ENCODE measurements at regions not wholly inside any gene's neighbourhood (a gene's known extent, or its start where the extent isn't known, plus 50 kb on each side); places are given as distances from the start of the nearest gene placed in this dataset.

- no peak for DNase-seq (ENCODE audit: low spot score)
Measured at GRCh38 chr1:42096554-42096953, 56.7 kb upstream of the GUCA2B start.

DNA sequence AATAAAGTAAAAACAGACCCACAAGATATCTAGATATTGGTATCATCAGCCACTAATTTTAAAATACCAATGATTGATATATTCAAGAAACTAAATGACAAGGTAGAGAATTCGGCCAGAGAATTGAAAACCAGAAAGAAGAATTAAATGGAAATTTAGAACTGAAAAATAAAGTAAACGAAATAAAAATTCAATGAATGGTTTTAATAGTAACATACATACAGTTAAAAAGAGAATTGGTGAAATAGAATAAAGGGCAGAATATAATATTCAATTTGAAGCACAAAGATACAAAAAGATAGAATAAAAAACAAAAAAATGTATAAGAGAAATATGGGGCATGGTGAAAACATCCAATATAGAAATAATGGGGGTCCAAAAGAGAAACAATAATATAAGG, 64.0 kb upstream of the GUCA2B start:
- no peak for DNase-seq (ENCODE audit: low spot score)

GRCh38 chr1:42086146-42086545, 67.1 kb upstream of the GUCA2B start:
- no peak for DNase-seq (ENCODE audit: low spot score)

- DNase-seq (ENCODE audit: low spot score) = no peak
Measured at GRCh38 chr1:42085596-42085995, 67.6 kb upstream of the GUCA2B start.

- no peak for DNase-seq (ENCODE audit: low spot score)
Measured at GRCh38 chr1:42081475-42081874, 71.7 kb upstream of the GUCA2B start.

DNA sequence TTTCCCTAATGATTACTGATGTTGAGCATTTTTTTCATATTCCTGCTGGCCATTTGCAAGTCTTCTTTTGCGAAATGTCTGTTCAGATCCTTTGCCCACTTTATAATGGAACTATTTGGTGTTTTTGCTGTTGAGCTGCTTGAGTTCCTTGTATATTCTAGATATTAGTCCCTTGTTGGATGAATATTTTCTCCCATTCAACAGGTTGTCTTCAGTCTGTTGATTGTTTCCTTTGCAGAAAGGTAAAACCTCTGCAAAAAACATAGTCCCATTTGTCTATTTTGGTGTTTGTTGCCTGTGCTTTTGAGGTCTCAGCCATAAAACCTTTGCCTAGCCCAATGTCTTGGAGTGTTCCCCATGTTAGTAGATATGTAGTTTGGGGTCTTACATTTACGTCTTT, 78.0 kb upstream of the GUCA2B start:
- no peak for DNase-seq (ENCODE audit: low spot score)

DNA sequence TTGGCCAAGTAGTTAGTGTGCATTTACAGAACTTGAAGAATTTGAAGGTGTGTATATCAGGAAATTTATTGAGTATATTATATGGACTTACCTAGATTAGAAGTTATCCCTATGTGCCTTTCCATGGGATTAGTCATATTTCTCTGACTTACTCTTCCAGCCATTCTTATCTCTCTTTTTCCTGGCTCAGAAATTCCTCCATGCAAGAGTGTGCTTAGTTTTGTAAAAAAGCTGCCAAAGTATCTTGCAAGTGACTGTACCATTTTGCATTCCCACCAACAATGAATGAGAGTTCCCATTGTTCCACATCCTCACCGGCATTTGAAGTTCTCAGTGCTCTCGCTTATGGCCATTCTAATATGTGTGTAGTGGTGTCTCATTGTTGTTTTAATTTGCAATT, 82.2 kb upstream of the GUCA2B start:
- DNase-seq (ENCODE audit: low spot score) = no peak

DNA sequence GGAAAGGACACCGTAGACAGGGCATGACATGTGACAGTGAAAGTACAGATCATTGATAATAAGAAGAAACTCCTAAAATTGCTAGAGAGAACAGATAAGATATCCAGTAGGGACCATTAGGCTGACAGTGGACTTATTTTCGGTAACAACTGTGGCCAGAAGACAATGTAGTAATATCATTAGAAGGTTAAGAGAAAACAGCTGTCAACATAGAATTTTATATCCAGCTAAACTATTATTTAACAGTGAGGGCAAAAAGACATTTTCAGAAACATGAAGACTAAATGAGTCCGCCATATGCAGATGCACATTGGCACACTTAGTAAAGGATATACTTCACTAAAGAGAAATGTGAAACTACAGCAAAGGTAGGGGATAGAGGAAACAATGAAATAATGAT, 95.4 kb upstream of the GUCA2B start:
- DNase-seq (ENCODE audit: low spot score) = no peak

- DNase-seq (ENCODE audit: low spot score) = no peak
Measured at GRCh38 chr1:42056460-42056859, 96.8 kb upstream of the GUCA2B start.

DNA sequence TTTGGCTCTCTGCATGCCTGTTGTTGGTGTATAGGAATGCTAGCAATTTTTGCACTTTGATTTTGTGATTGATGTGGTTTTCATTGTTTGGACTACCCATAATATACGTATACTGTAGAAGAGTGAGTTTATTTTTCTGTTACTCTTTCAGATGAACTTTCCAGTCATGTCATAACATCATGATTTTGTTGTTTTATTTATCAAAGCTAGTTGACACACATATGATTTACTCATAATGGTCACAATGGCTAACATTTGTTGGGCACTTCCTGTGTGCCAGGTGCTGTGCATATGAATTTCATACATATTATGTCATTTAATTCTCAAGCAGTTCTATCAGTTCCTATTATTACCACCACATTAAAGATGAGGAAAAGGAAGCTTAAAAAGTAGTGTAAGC, 98.1 kb upstream of the GUCA2B start:
- no peak for DNase-seq (ENCODE audit: low spot score)

DNA sequence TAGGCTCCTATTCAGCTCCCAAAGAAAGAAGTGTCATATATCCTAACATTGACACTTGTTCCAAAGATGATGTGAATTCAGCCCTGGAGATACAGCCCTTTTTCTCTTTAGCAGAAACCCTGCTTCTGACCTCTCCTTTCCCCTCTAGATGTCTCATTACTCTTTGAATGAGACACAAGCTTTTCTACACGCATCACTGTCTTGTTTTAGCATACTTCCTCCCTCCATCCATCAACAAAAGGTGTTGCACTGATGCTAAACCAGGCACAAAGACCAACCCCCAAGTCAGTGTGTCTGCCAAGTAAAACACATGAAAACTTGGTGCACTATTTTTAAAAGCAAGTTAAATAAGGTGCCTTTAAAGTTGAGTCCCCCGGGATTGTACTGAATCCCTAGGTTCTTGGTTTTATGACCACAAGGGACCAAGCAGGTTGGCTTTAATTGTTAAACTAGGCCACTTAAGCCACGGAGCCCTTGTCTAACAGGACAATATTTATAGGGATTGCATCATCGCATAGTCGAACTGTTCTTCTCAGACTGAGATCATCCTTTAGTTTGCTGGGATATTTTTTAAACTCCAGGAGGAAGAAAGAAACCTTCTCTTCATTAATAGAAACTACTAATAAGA, 101.0 kb upstream of the GUCA2B start:
- no peak for DNase-seq (ENCODE audit: low spot score)

DNA sequence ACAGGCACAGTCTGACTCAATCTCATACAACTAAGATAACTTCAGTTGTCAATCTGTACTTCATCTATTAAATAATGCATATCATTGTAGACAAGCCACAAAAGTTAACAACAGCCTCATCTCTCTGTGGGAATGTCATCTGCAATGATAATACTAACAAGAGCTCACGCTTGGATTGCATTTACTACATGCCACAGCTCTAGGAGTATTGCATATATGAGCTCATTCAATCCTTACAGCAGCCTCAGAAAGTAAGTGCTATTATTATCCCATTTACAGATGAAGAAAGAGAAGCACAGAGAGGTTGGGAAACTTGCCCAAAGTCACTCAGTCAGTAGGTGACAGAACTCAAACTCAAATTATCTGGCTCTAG, 105.7 kb upstream of the GUCA2B start:
- DNase-seq (ENCODE audit: low spot score) = no peak

DNA sequence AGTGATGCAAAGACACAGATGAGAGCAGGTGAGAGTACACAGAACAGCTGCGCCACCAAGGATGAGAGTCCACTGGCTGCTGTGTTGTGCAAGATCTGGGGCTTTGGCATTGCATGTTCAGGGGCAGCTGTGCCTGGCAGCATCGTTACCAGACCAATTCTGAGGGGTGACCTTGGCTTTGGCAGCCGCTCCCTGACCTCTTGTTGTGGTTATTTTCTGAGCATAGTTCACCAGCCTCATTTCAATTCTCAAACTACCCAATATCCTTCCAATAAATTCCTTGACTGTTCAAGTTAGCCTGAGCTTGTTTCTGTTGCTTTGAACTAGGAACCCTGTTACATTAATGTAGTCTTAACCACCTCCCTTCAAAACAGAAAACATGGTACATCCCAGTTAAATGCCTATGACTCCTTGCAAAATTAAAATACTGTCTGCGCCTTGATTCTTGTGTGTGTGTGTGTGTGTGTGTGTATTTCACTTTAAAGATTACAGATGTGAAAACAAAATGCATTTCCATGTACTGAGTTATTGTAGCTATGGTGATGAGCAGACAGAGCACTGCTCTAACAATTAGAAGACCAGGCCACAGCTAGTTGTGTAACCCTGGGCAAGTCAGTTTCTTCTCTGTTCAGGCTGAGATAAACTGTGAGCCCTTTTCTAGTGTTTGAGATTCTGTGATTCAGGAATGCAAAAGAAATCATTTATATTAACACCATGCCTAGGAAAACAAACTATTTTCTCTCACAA, 106.3 kb upstream of the GUCA2B start:
- no peak for DNase-seq (ENCODE audit: low spot score)

DNA sequence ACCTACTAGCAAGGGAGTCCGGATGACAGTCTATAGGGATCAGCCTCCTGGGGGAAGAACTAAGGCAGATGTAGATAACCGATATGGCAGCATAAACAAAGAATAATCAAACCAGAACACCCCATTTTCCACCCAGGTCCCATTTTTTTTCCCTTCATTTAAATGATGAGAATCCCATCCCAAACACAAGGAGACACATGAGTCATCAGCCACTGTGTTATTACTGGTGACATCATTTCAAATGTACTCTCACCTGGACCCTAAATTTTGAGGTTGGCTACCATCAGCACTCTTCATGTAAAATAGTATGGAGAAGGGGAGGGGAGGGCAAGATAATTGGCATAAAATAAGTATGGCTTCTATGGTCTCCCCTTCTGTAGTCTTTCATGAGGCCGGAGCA, 108.9 kb upstream of the GUCA2B start:
- DNase-seq (ENCODE audit: low spot score) = no peak

DNA sequence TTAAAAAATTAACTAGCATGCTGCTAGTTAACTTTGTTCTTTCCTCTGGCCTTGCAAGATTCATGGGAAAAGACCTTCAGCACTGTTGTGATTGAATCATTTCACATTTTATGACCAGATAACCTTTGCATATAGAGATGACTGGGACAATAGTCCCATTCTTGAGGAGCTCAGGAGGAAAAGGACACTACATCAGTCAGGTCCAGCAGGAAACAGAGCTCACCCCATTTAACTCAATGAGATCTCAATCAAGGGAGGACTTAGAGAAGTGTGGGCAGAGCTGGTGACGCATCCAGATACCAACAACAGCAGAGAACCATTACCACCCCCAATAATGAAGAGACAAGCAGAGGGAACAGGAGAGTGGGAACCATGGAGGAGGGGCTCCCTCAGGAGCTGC, 109.4 kb upstream of the GUCA2B start:
- DNase-seq (ENCODE audit: low spot score) = no peak

- DNase-seq (ENCODE audit: low spot score) = no peak
Measured at GRCh38 chr1:42043182-42043581, 110.0 kb upstream of the GUCA2B start.

- no peak for DNase-seq (ENCODE audit: low spot score)
Measured at GRCh38 chr1:42041031-42041430, 112.2 kb upstream of the GUCA2B start.

DNA sequence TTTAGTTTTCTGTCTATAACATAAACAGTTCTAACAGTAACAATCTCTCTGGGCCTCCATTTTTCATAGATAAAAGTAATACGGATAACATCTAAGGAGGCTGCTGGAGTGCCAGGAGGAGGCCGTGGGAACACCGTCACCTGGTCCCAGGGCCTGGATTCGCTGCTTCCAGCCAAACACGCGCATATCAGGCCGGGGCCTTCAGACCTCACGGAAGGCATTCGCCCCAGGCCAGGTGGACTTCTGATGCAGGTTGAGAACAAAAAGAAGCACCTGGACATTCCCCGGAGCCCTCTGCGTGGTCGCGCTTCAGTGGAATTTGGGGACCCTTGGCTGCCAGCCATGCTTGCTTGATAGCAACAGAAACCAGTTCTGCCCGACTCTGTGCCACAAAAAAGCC, 113.1 kb upstream of the GUCA2B start:
- no peak for DNase-seq (ENCODE audit: low spot score)

DNA sequence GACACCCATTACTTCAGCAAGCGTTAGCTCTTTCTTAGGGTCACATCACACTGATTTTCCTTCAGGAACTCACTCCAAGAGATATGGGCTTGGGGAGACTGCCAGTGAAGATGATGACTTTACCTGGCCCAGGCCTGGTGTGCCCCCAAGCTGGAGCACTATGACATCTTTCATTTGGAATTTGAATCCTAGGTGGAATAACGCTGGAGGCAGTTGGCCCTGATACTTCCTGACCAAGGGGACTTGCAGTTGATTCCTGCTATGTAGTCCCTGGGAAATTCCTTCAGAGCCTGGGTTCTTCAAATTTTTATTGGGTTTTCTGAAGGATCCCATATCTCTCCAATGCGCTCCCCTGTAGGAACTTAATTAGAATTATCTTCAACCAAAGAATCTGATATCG, 114.9 kb upstream of the GUCA2B start:
- DNase-seq (ENCODE audit: low spot score) = no peak

DNA sequence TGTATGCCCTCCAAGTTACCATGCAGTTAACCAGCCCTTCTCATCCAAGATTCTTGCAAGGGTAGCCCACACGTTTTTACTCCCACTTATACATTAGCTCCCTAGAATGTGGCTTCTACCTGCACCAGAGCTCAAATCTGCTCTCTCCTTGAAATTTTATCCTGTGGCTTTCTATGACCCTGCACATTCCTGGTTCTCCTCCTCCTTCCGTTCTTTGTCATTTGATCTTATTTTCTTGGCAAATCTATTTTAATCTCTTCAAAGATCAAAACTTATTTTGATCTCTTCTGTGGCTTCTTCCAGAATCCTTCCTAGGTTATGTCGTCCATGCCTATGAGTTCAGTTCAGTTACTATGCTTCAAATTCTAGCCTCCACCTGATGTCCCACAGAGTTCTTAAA, 115.6 kb upstream of the GUCA2B start:
- DNase-seq (ENCODE audit: low spot score) = no peak

DNA sequence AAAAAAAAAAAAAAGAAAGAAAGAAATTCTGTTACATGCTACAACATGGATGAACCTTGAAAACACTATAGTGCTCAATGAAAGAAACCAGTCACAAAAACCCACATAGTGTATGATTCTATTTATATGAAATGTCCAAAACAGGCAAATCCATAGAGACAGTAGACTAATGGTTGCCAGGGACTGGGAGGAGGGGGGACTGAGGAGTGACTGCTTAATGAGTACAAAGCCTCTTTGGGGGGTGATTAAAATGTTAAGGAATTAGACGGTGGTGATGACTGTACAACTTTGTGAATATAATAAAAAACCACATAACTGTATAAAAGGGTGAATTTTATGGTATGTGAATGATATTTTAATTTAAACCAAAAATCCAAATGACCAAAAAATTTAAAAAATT, 116.0 kb upstream of the GUCA2B start:
- no peak for DNase-seq (ENCODE audit: low spot score)

GRCh38 chr1:42035830-42036604, 117.2 kb upstream of the GUCA2B start:
- peak; percentile 92 for DNase-seq (ENCODE audit: low spot score)

GRCh38 chr1:42035205-42035829, 116.6 kb upstream of the HIVEP3 start:
- DNase-seq (ENCODE audit: low spot score) = peak; percentile 49
